ENCODE measurements at regions not wholly inside any gene's neighbourhood (a gene's known extent, or its start where the extent isn't known, plus 50 kb on each side); places are given as distances from the start of the nearest gene placed in this dataset.
"Not testable (repeated sequence)": the region's sequence is repeated elsewhere in the genome, so short reads cannot be mapped to it uniquely, and the experiment has no call there.

DNA sequence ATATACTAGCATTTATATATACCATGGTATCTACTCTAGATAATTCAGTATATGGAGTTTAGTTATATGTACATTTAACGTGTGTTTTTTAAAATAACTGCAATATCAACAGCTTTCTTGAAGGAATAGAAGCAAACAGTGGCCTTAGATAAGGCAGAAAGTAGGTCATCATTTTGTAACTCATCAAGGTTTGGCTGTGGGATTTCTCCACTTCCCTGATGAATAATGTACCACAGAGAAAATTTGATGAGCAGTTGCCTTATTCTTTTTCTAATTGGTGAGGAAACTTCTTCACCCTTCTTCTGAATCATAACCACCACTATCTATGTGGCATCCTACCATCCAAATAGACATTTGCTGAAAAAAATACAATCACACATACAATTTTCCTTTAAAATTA is 590.2 kb upstream of the SPRY2 start:
- CTCF ChIA-PET: no interaction called here
- no peak for DNase-seq (ENCODE audit: extremely low spot score)
- POLR2A ChIA-PET: no interaction called here
- no peak for TF ChIP-seq LEF1 (IDR thresholded peaks at IDR 0.05; ENCODE audit: borderline replicate concordance)
- TF ChIP-seq TARDBP (IDR thresholded peaks at IDR 0.05): no peak
- TF ChIP-seq SUZ12 (IDR thresholded peaks at IDR 0.05): no peak
- no peak for TF ChIP-seq FOXK2 (IDR thresholded peaks at IDR 0.05)
- TF ChIP-seq FOXA1 (IDR thresholded peaks at IDR 0.05): no peak
- TF ChIP-seq ZNF384 (IDR thresholded peaks at IDR 0.05): no peak

DNA sequence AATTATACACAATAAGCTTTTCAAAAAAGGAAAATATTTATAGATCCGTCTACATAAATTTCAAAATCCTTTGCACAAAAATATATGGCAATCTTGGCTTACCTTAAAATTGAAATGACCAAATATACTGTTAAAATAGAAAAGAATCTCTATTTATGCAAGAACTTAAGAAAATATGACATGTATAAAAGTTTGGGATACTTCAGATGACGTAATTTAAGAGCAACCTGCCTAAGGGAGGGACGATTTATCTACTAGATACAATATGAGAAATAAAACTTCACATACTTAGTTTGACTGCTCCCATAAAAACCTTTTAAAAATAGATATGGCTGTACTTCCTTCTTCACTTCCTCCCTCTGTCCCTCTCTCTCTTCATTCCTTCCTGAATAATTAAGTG is 587.3 kb upstream of the SPRY2 start:
- POLR2A ChIA-PET: no interaction called here
- no peak for TF ChIP-seq TARDBP (IDR thresholded peaks at IDR 0.05)
- no peak for TF ChIP-seq ZNF384 (IDR thresholded peaks at IDR 0.05)
- no peak for TF ChIP-seq SP1 (IDR thresholded peaks at IDR 0.05)
- TF ChIP-seq SUZ12 (IDR thresholded peaks at IDR 0.05): no peak
- no peak for TF ChIP-seq LEF1 (IDR thresholded peaks at IDR 0.05; ENCODE audit: borderline replicate concordance)
- no peak for TF ChIP-seq L3MBTL2 (conservative IDR thresholded peaks at IDR 0.05)
- no peak for TF ChIP-seq FOXK2 (IDR thresholded peaks at IDR 0.05)
- no peak for TF ChIP-seq HDGF (IDR thresholded peaks at IDR 0.05; ENCODE audit: borderline replicate concordance)
- no peak for TF ChIP-seq FOXA1 (IDR thresholded peaks at IDR 0.05)
- no peak for TF ChIP-seq NFRKB (IDR thresholded peaks at IDR 0.05)
- TF ChIP-seq, protein P1, sequence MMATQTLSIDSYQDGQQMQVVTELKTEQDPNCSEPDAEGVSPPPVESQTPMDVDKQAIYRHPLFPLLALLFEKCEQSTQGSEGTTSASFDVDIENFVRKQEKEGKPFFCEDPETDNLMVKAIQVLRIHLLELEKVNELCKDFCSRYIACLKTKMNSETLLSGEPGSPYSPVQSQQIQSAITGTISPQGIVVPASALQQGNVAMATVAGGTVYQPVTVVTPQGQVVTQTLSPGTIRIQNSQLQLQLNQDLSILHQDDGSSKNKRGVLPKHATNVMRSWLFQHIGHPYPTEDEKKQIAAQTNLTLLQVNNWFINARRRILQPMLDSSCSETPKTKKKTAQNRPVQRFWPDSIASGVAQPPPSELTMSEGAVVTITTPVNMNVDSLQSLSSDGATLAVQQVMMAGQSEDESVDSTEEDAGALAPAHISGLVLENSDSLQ (IDR thresholded peaks at IDR 0.05): no peak
- no peak for TF ChIP-seq FOXM1 (IDR thresholded peaks at IDR 0.05; ENCODE audit: borderline replicate concordance)
- no peak for TF ChIP-seq CTBP1 (IDR thresholded peaks at IDR 0.05; ENCODE audit: borderline replicate concordance)
- TF ChIP-seq BHLHE40 (IDR thresholded peaks at IDR 0.05; ENCODE audit: borderline replicate concordance): no peak
- no peak for TF ChIP-seq ELF4 (IDR thresholded peaks at IDR 0.05)
- TF ChIP-seq ARNT (IDR thresholded peaks at IDR 0.05): no peak
- no peak for DNase-seq (ENCODE audit: extremely low spot score)
- CTCF ChIA-PET: interaction anchor here (0.6 kb wide), 1 partner anchor 63 kb away, joined by 11 read pairs; no protein-coding TSS in a partner anchor

GRCh38 chr13:80926024-80926423 is 585.1 kb upstream of the SPRY2 start:
- CTCF ChIA-PET; POLR2A ChIA-PET; DNase-seq (ENCODE audit: extremely low spot score): not testable (repeated sequence)

- no peak for DNase-seq (ENCODE audit: extremely low spot score)
- TF ChIP-seq FOXA1 (IDR thresholded peaks at IDR 0.05) (no peak), FOXK2 (IDR thresholded peaks at IDR 0.05) (no peak), SP1 (IDR thresholded peaks at IDR 0.05) (no peak), CTBP1 (IDR thresholded peaks at IDR 0.05; ENCODE audit: borderline replicate concordance) (no peak), LEF1 (IDR thresholded peaks at IDR 0.05; ENCODE audit: borderline replicate concordance) (no peak), ARNT (IDR thresholded peaks at IDR 0.05) (no peak), SUZ12 (IDR thresholded peaks at IDR 0.05) (no peak), L3MBTL2 (conservative IDR thresholded peaks at IDR 0.05) (no peak), TARDBP (IDR thresholded peaks at IDR 0.05) (no peak), BHLHE40 (IDR thresholded peaks at IDR 0.05; ENCODE audit: borderline replicate concordance) (no peak), ZNF384 (IDR thresholded peaks at IDR 0.05) (no peak)
- CTCF ChIA-PET: no interaction called here
- POLR2A ChIA-PET: no interaction called here
These were observed 583.7 kb upstream of the SPRY2 start for GRCh38 chr13:80924596-80924995.

DNA sequence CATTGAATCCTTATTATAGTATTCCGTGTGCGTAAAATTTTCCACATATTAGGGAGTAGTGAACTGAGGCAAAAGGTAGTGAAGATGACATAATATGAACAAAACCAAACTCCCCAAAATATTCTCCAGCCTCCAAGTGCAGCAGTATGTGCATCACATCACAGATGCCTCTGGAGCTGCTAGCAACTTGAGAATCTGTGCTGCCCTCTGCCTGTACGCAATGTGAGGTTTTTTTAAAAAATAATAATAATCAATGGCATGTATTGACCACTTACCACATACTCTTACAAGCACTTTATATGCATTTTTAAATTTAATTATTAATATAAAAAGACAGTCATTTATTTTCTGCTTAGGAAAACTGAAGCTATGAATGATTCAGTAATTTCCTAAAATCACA is 583.0 kb upstream of the SPRY2 start:
- CTCF ChIA-PET: interaction anchor here (1.2 kb wide), 1 partner anchor 122 kb away, joined by 3 read pairs; no protein-coding TSS in a partner anchor
- POLR2A ChIA-PET: no interaction called here
- DNase-seq (ENCODE audit: extremely low spot score): peak; percentile 25
- TF ChIP-seq FOXM1 (IDR thresholded peaks at IDR 0.05; ENCODE audit: borderline replicate concordance): no peak
- no peak for TF ChIP-seq ARNT (IDR thresholded peaks at IDR 0.05)
- TF ChIP-seq SP1 (IDR thresholded peaks at IDR 0.05): no peak
- no peak for TF ChIP-seq L3MBTL2 (conservative IDR thresholded peaks at IDR 0.05)
- TF ChIP-seq ZNF384 (IDR thresholded peaks at IDR 0.05): no peak
- no peak for TF ChIP-seq BHLHE40 (IDR thresholded peaks at IDR 0.05; ENCODE audit: borderline replicate concordance)
- no peak for TF ChIP-seq FOXA1 (IDR thresholded peaks at IDR 0.05)
- TF ChIP-seq LEF1 (IDR thresholded peaks at IDR 0.05; ENCODE audit: borderline replicate concordance): no peak
- no peak for TF ChIP-seq NFRKB (IDR thresholded peaks at IDR 0.05)
- TF ChIP-seq TARDBP (IDR thresholded peaks at IDR 0.05): no peak
- no peak for TF ChIP-seq HDGF (IDR thresholded peaks at IDR 0.05; ENCODE audit: borderline replicate concordance)
- TF ChIP-seq SUZ12 (IDR thresholded peaks at IDR 0.05): no peak
- no peak for TF ChIP-seq CTBP1 (IDR thresholded peaks at IDR 0.05; ENCODE audit: borderline replicate concordance)
- TF ChIP-seq, protein P1 (IDR thresholded peaks at IDR 0.05): no peak
- TF ChIP-seq FOXK2 (IDR thresholded peaks at IDR 0.05): no peak

- no peak for DNase-seq (ENCODE audit: extremely low spot score)
- POLR2A ChIA-PET: no interaction called here
- CTCF ChIA-PET: no interaction called here
- TF ChIP-seq L3MBTL2 (conservative IDR thresholded peaks at IDR 0.05) (no peak), LEF1 (IDR thresholded peaks at IDR 0.05; ENCODE audit: borderline replicate concordance) (no peak), FOXA1 (IDR thresholded peaks at IDR 0.05) (no peak), FOXK2 (IDR thresholded peaks at IDR 0.05) (no peak), TARDBP (IDR thresholded peaks at IDR 0.05) (no peak), SUZ12 (IDR thresholded peaks at IDR 0.05) (no peak), ARNT (IDR thresholded peaks at IDR 0.05) (no peak), ZNF384 (IDR thresholded peaks at IDR 0.05) (no peak), ELF4 (IDR thresholded peaks at IDR 0.05) (no peak), BHLHE40 (IDR thresholded peaks at IDR 0.05; ENCODE audit: borderline replicate concordance) (no peak), CTBP1 (IDR thresholded peaks at IDR 0.05; ENCODE audit: borderline replicate concordance) (no peak), SP1 (IDR thresholded peaks at IDR 0.05) (no peak), HDGF (IDR thresholded peaks at IDR 0.05; ENCODE audit: borderline replicate concordance) (no peak), FOXM1 (IDR thresholded peaks at IDR 0.05; ENCODE audit: borderline replicate concordance) (no peak), NFRKB (IDR thresholded peaks at IDR 0.05) (no peak)
- TF ChIP-seq, protein P1 (IDR thresholded peaks at IDR 0.05): no peak
These were observed 581.0 kb upstream of the SPRY2 start for GRCh38 chr13:80921971-80922370.
